Neutrophil (primary cell): ENCODE measurements at regions not wholly inside any gene's neighbourhood (a gene's known extent, or its start where the extent isn't known, plus 50 kb on each side); places are given as distances from the start of the nearest gene placed in this dataset.

ENCODE experiments used
- H3K27ac ChIP-seq: fragments of 200-600 bp; sonication (generic); 2 replicates; pipeline ENCODE4 v1.5.1; 2016; ENCODE audit warnings: mild to moderate bottlenecking, moderate library complexity
- H3K27me3 ChIP-seq: fragments of 200-600 bp; sonication (generic); 2 replicates; pipeline ENCODE4 v1.6.0; 2016; ENCODE audit warnings: mild to moderate bottlenecking
- H3K36me3 ChIP-seq: fragments of 200-600 bp; sonication (generic); 2 replicates; pipeline ENCODE4 v1.5.1; 2017
- H3K4me1 ChIP-seq, 2 experiments: fragments of 200-600 bp in 1 of 2; sonication (generic) in 1 of 2; 1 replicate in 1 of 2; 2 replicates in 1 of 2; pipeline versions ENCODE4 v1.5.1 to v1.6.1; 2013 to 2016; ENCODE audit warnings: low read depth in 1 of 2, low read length in 1 of 2, mild to moderate bottlenecking in 1 of 2, moderate library complexity in 1 of 2; ENCODE audit not compliant: control insufficient read depth in 1 of 2, insufficient read depth in 1 of 2
- H3K4me3 ChIP-seq, 2 experiments: fragments of 200-600 bp in 1 of 2; sonication (generic) in 1 of 2; 1 replicate in 1 of 2; 2 replicates in 1 of 2; pipeline ENCODE4 v1.5.1; 2013 to 2016; ENCODE audit warnings: low read depth in 1 of 2, low read length in 1 of 2, mild to moderate bottlenecking in 1 of 2, moderate library complexity in 1 of 2
- H3K9me3 ChIP-seq: fragments of 200-600 bp; sonication (generic); 2 replicates; pipeline ENCODE4 v1.5.1; 2016
- CTCF ChIP-seq: fragments of 200-600 bp; sonication (generic); IDR thresholded peaks from 2 replicates; pipeline ENCODE4 v1.5.1; 2016; ENCODE audit warnings: antibody characterized with exemption

GRCh38 chr18:78168526-78168925, 811.1 kb upstream of the SALL3 start:
- no peaks in the 10 kb centered on the region for H3K9me3 ChIP-seq
- H3K27ac ChIP-seq: no peak overlapping the region
- H3K4me3 ChIP-seq: no peak overlapping the region
- no peaks in the 10 kb centered on the region for H3K27me3 ChIP-seq
- no peak for TF ChIP-seq CTCF
- H3K36me3 ChIP-seq: no peaks in the 10 kb centered on the region
- H3K4me1 ChIP-seq: no peaks in the 10 kb centered on the region

- no peaks in the 10 kb centered on the region for H3K9me3 ChIP-seq
- no peaks in the 10 kb centered on the region for H3K4me1 ChIP-seq
- H3K36me3 ChIP-seq: no peaks in the 10 kb centered on the region
- no peak overlapping the region for H3K27ac ChIP-seq
- no peak overlapping the region for H3K4me3 ChIP-seq
- no peaks in the 10 kb centered on the region for H3K27me3 ChIP-seq
- TF ChIP-seq CTCF: no peak
These were observed 810.3 kb upstream of the SALL3 start for GRCh38 chr18:78169174-78169864.

DNA sequence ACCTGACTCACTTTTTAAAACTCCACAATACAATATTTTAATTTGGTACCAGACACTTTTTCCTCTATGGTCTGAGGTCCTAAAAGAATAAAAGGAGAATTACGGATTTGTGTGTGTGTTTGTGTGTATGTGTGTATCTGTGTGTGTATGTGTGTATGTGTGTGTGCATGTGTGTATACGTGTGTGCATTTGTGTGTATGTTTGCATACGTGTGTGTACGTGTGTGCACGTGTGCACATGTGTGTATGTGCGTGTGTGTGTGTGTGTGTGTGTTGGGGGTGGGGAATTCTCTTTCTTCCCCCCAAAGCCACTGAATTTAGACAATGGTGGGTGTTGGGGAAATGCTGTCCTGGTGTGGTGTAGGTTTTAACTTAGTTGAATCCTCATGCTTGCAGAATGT, 807.7 kb upstream of the SALL3 start:
- Histone ChIP-seq H3K4me3 (no peak overlapping the region), H3K27me3 (no peaks in the 10 kb centered on the region), H3K27ac (no peak overlapping the region), H3K36me3 (no peaks in the 10 kb centered on the region), H3K9me3 (no peaks in the 10 kb centered on the region), H3K4me1 (no peaks in the 10 kb centered on the region)
- no peak for TF ChIP-seq CTCF

DNA sequence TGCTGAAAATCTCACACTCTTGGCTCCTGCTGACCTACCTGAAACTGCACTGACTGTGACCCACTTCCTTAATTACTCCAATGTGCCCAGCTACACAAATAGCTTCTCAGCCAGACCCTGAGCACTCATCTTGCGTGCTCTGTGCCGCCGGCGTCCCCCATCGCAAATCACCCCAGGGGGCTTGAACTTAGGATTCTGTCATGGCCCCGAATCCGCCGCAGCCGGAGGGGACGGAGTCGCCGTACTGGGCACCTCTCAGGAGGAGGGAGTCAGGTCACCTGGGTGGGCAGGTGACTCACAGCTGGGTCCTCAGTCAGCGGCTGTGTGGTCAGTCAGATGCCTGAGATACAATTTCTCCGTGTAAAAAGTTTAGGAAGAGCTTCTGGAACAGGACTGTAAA, 804.9 kb upstream of the SALL3 start:
- Histone ChIP-seq H3K27ac (no peak overlapping the region), H3K36me3 (no peaks in the 10 kb centered on the region), H3K27me3 (no peaks in the 10 kb centered on the region), H3K4me3 (no peak overlapping the region), H3K9me3 (no peaks in the 10 kb centered on the region), H3K4me1 (no peaks in the 10 kb centered on the region)
- no peak for TF ChIP-seq CTCF

DNA sequence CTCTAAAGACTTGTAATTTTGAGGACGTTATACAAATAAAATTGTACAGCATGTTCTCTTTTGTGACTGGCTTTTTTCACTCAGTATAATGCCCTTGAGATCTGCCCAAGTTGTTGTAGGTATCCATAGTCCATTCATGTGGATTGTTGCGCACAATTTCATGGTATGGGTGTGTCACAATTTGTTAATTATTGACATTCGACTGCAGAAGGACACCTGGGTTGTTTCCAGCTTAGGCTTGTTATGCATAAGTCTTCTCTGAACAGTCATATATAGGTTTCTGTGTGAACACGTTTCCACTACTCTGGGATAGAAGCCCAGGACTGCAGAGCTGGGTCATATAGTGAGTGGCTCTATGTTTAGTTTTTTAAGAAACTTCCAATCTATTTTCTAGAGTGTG, 800.8 kb upstream of the SALL3 start:
- no peaks in the 10 kb centered on the region for H3K4me1 ChIP-seq
- H3K9me3 ChIP-seq: no peaks in the 10 kb centered on the region
- H3K4me3 ChIP-seq: no peak overlapping the region
- H3K27me3 ChIP-seq: no peaks in the 10 kb centered on the region
- no peak for TF ChIP-seq CTCF
- no peaks in the 10 kb centered on the region for H3K36me3 ChIP-seq
- no peak overlapping the region for H3K27ac ChIP-seq
